ENCODE measurements at regions not wholly inside any gene's neighbourhood (a gene's known extent, or its start where the extent isn't known, plus 50 kb on each side); places are given as distances from the start of the nearest gene placed in this dataset.

DNA sequence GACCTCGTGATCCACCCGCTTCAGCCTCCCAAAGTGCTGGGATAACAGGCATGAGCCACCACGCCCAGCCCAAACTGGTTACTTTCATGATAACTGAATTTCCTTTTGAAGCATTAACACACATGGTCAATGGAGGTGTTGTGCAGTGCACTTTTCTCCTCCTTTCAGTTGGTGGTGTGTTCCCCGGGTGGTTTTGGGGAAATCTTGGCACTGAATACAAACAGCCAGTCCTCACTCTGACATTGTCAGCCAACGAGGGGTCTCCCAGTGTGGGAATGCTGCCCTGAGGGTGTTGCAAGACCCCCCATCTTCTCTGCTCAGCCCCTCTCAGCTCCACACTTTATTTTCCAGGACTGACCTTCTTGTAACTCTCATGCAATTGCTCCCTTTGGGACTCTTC is 70.5 kb downstream of the SOX9 start:
- TF ChIP-seq CTCF (IDR thresholded peaks at IDR 0.05) (no peak), POLR2A (IDR thresholded peaks at IDR 0.05) (no peak), POLR2AphosphoS5 (IDR thresholded peaks at IDR 0.05; ENCODE audit: insufficient read depth in 1 of 2, low read depth in 1 of 2) (no peak)

Measured in vagina (tissue), 2 donors.